NCI-H226 (cell line): ENCODE measurements at regions not wholly inside any gene's neighbourhood (a gene's known extent, or its start where the extent isn't known, plus 50 kb on each side); places are given as distances from the start of the nearest gene placed in this dataset.

Experiments
- DNase-seq: peaks from one replicate; pipeline ENCODE4 v3.0.0-alpha.2; 2015

GRCh38 chr2:226011716-226012450, 612.4 kb downstream of the NYAP2 start:
- DNase-seq = no peak

- DNase-seq = peak; percentile 61
Measured at GRCh38 chr2:226002438-226002837, 602.9 kb downstream of the NYAP2 start.

- DNase-seq = no peak
Measured at GRCh38 chr2:226001716-226002115, 602.2 kb downstream of the NYAP2 start.

GRCh38 chr2:225999692-226000091, 600.2 kb downstream of the NYAP2 start:
- no peak for DNase-seq

GRCh38 chr2:225998653-225999052, 599.1 kb downstream of the NYAP2 start:
- peak; percentile 35 for DNase-seq

- DNase-seq = no peak
Measured at GRCh38 chr2:225998116-225998515, 598.6 kb downstream of the NYAP2 start.

GRCh38 chr2:225996462-225996828, 596.9 kb downstream of the NYAP2 start:
- no peak for DNase-seq

- DNase-seq = no peak
Measured at GRCh38 chr2:225995796-225996461, 596.4 kb downstream of the NYAP2 start.

GRCh38 chr2:225994748-225995405, 595.4 kb downstream of the NYAP2 start:
- DNase-seq = peak; percentile 47

GRCh38 chr2:225993430-225993829, 593.9 kb downstream of the NYAP2 start:
- peak; percentile 61 for DNase-seq

GRCh38 chr2:225989809-225990208, 590.3 kb downstream of the NYAP2 start:
- no peak for DNase-seq

- DNase-seq = no peak
Measured at GRCh38 chr2:225980372-225980771, 580.9 kb downstream of the NYAP2 start.

GRCh38 chr2:225971433-225971832, 571.9 kb downstream of the NYAP2 start:
- no peak for DNase-seq

- no peak for DNase-seq
Measured at GRCh38 chr2:225948903-225949302, 549.4 kb downstream of the NYAP2 start.

- DNase-seq = no peak
Measured at GRCh38 chr2:225938991-225939390, 539.5 kb downstream of the NYAP2 start.

GRCh38 chr2:225937625-225938187, 538.2 kb downstream of the NYAP2 start:
- peak; percentile 1 for DNase-seq

GRCh38 chr2:225932811-225933413, 533.4 kb downstream of the NYAP2 start:
- DNase-seq = no peak

- no peak for DNase-seq
Measured at GRCh38 chr2:225930687-225931086, 531.2 kb downstream of the NYAP2 start.

GRCh38 chr2:225920621-225921220, 521.2 kb downstream of the NYAP2 start:
- DNase-seq = no peak

- no peak for DNase-seq
Measured at GRCh38 chr2:225916692-225917091, 517.2 kb downstream of the NYAP2 start.

- DNase-seq = no peak
Measured at GRCh38 chr2:225911019-225911418, 511.5 kb downstream of the NYAP2 start.

GRCh38 chr2:225895126-225895525, 495.6 kb downstream of the NYAP2 start:
- no peak for DNase-seq
